IPS-NIHi11 (cell line): ENCODE measurements at regions not wholly inside any gene's neighbourhood (a gene's known extent, or its start where the extent isn't known, plus 50 kb on each side); places are given as distances from the start of the nearest gene placed in this dataset.
"Not testable (repeated sequence)": the region's sequence is repeated elsewhere in the genome, so short reads cannot be mapped to it uniquely, and the experiment has no call there.

Experiments used
- DNase-seq: peaks from one replicate; pipeline ENCODE4 v3.0.0; 2012; ENCODE audit warnings: mixed read lengths, low spot score

DNA sequence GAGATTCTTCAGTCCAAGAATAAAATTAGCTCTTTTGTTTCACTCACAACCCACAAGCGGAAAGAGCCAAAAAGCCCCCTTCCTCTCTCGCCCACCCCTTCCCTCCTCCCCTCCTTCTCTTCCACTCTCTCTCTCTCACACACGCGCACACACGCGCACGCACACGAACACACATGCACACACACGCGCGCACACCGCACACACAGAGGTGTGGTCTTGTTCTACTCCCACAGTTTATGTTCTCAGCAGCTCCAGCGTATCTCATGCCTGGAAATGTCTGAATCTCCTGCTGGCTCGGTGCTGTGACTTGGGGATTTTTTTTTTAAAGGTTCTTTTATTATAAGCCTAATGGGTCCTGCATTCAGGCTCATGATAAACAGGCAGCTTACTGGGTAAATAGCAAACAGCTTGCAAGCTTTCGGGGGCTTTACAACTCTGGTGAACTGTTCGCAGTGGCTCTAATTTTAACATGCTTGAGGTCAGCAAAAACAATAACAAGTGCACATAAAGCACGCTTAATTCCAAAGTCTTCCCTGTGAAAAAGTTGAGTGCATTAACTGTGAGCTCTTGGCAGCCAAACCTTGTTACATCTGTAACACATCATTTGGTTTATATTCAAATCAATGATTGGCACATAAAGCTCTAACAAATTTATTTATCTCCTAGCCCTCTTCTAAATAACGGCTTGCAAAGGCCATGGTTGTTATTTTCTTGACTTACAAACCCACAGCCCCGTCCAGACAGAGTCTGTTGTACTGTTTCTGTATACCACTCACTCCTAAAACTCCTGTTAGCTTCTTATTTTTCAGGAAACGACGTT lies 424.1 kb upstream of the MGMT start:
- no peak for DNase-seq

DNA sequence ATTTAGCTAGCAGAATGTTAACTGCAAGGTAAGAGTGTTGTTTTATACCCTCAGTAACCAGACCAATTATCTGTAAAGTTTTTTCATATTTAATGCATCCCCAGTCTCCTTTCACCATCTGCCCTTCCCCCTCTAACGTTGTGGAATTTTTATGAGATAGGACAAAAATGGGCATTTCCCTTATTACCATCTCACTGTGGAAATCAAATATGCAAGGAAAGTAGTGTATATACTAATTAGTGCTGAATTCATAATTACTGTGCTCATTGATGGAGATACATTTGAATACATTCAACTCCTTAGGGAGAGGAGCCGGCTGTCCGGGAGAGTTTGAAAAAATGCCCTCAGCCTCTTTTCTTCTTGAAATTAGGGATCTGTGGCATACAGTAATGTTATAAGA lies 423.4 kb upstream of the MGMT start:
- no peak for DNase-seq

GRCh38 chr10:129045599-129045998 lies 421.4 kb upstream of the MGMT start:
- no peak for DNase-seq

GRCh38 chr10:129046065-129046681 lies 420.9 kb upstream of the MGMT start:
- no peak for DNase-seq

DNA sequence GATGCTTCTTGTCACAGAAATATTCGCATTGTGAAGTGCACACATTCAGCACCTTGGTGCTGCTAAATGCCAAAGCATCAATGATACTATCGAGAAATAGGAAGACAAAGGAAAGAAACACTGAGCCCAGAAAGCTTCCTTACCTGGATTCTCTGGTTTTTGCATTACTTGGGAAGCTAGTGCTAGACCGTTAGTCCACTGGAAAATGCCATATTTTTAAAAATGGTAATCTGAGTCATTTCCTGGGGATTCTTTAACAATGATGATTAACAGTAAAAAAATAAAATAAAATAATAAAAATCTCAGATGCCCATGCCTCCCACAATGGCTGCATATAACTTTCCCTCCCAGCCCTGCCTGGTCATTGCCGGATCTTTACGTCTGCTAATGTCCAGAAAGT lies 420.1 kb upstream of the MGMT start:
- DNase-seq: no peak

DNA sequence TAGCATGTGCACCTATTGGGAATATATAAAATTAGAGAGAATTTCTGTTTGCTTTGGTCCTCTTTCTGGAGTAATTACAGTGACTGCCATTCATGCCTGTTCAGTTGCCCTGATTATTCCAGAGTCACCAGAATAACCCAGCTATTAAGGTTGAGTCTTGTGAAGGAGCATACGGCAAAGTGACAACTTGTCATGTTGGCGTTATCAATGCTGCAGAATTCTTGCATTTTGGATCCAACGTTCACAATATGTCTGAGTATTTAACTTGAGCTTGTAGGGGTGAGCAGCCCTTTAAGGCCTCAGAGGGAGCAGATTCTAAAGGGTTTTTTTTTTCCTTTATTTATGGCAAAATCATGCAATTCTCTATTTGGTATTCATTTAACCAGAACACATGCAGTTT lies 419.4 kb upstream of the MGMT start:
- no peak for DNase-seq

DNA sequence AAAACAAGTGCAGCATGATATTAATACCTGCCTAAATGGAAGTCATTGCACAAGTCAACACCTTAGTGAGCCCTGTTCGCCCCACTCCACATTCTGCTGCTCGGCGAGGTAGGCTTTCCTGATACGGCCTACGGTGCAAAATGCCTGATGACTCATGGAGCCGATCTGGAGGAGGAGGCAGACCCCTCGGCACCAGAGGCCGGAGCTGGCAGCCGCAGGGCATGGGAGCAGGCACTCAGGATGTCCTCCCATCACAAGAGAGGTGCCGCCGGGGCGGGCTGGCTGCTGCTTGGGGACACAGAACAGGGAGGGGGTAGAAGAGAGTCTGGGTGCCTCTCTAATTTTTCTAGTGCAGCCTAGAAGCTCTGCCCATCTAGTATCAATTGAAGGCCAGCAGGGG lies 418.5 kb upstream of the MGMT start:
- no peak for DNase-seq

- DNase-seq: no peak
Measured at GRCh38 chr10:129049501-129049900, 417.5 kb upstream of the MGMT start.

GRCh38 chr10:129055225-129055624 lies 411.8 kb upstream of the MGMT start:
- no peak for DNase-seq

DNA sequence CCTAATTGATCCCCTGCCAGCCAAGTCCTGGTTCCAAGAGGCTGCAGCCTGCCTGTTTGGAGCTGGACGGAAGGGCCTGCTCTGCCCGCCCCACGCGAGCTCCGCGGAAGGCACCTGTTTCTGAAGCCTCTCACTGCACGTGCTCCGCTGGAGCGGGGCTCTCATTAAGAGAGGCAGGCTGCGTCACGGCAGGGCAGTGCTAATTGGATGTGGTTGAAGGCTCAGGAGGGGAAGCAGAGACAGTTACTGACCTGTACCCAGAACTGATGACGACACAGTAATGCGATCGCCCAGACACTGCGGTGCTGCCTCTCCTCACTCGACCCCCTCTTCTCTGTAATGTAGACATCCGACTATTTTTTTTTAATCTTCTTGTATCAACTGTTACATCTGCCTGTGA lies 411.1 kb upstream of the MGMT start:
- no peak for DNase-seq

DNA sequence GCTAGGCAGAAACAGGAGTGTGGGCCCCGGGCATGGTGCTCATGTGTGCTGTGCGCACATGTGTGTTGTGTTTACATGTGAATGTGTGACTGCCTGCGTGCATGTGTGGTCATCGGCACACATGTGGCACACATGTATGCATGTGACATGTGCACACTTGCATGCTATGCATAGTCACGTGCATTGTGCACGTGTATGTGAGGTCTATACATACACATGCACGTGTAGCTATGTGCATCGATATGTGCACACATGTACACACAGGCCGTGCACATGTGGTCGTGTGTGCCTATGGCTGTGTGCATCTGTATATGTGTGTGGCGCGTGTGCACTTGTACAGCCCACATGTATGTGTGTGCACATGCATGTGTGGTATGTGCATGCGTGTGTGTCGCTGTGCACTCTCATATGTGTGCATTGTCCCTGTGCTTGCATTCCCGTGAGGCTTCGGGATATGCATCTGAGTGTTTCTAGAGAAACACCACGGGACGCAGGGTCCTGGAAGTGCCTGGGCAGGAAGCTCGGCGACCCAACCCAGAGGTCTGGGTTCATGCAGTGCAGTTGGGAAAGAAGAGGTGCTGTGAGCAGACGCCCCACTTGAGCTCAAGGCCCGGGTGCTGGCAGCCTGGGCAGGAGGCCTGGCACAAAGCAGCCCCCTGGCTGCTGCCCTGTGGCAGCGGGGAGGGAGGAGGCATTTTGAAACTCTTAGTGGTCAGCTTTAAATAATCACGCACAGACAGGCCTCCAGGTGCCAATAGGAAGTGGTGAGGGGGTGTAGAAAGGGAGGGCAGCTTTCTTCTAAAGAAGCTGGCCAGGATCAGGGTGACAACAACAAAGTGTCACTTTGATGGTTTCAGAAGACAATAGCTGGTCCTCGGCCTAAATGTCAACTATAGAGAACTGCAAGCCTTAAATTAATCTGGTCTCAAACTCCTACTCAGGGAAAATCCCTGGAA lies 410.0 kb upstream of the MGMT start:
- no peak for DNase-seq

GRCh38 chr10:129057856-129058663 lies 409.0 kb upstream of the MGMT start:
- no peak for DNase-seq

- DNase-seq: no peak
Measured at GRCh38 chr10:129058664-129059155, 408.3 kb upstream of the MGMT start.

- DNase-seq: no peak
Measured at GRCh38 chr10:129059977-129060376, 407.1 kb upstream of the MGMT start.

GRCh38 chr10:129063212-129063611 lies 403.8 kb upstream of the MGMT start:
- DNase-seq: no peak

DNA sequence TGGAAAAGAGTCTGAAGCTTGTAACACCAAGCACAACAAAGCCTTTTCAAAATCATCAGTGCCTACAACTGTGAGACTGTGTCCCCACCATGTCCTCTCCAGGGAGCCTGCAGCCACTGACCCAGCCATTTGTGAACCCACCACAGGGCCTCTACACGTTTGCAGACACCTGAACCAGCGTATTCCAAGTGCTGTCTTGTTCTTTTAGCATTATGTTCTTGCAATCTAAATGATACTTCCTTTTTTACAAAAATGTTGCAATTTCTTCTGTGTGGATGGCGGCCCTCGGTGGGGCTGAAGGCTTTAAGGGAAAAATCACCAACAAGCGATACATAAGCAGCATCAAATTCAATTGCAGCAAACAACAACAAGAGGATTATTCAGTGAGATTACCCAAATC lies 403.2 kb upstream of the MGMT start:
- no peak for DNase-seq

- not testable (repeated sequence) for DNase-seq
Measured at GRCh38 chr10:129066529-129066928, 400.5 kb upstream of the MGMT start.

DNA sequence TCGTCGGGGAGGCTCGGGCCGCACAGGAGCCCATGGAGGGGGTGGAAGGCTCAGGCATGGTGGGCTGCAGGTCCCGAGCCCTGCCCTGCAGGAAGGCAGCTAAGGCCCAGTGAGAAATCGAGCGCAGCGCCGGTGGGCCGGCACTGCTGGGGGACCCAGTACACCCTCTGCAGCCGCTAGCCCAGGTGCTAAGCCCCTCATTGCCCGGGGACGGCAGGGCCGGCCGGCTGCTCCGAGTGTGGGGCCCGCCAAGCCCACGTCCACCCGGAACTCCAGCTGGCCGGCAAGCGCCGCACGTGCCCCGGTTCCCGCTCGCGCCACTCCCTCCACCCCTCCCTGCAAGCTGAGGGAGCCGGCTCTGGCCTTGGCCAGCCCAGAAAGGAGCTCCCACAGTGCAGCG lies 395.6 kb upstream of the MGMT start:
- not testable (repeated sequence) for DNase-seq

GRCh38 chr10:129074939-129075338 lies 392.1 kb upstream of the MGMT start:
- DNase-seq: no peak

GRCh38 chr10:129075508-129075907 lies 391.5 kb upstream of the MGMT start:
- no peak for DNase-seq

- no peak for DNase-seq
Measured at GRCh38 chr10:129075927-129076326, 391.1 kb upstream of the MGMT start.

- no peak for DNase-seq
Measured at GRCh38 chr10:129078346-129078745, 388.7 kb upstream of the MGMT start.
